Activated CD4-positive, alpha-beta T cell treated with anti-CD3 and anti-CD28 coated beads, Interleukin-2, amount 10 ng/mL, durations not matched to agents 7 days and 5 days (primary cell): ENCODE measurements at regions not wholly inside any gene's neighbourhood (a gene's known extent, or its start where the extent isn't known, plus 50 kb on each side); places are given as distances from the start of the nearest gene placed in this dataset.
"Not testable (repeated sequence)": the region's sequence is repeated elsewhere in the genome, so short reads cannot be mapped to it uniquely, and the experiment has no call there.

Experiments
- CTCF ChIA-PET: fragments of 350-600 bp; sonication (Branson Sonifier 250); formaldehyde crosslinking; loops from one replicate; lab custom pipeline; 2021; ENCODE audit warnings: antibody characterized with exemption; lab: Charles Lee
- POLR2A ChIA-PET: fragments of 350-600 bp; sonication (Branson Sonifier 250); formaldehyde crosslinking; loops from one replicate; lab custom pipeline; 2021; ENCODE audit warnings: antibody characterized with exemption; lab: Charles Lee
- DNase-seq: peaks from one replicate; pipeline ENCODE4 v3.0.0-alpha.2; 2020
- H3K27ac Mint-ChIP-seq: one replicate; pipeline ENCODE4 v1.8.0; 2021; ENCODE audit warnings: mild to moderate bottlenecking, moderate library complexity, mixed read lengths
- H3K27me3 Mint-ChIP-seq: one replicate; pipeline ENCODE4 v1.8.0; 2021; ENCODE audit warnings: mixed read lengths
- H3K36me3 Mint-ChIP-seq: one replicate; pipeline ENCODE4 v1.8.0; 2021; ENCODE audit warnings: low read depth, mixed read lengths
- H3K4me1 Mint-ChIP-seq: one replicate; pipeline ENCODE4 v1.8.0; 2021; ENCODE audit warnings: mixed read lengths
- H3K4me3 Mint-ChIP-seq: one replicate; pipeline ENCODE4 v1.8.0; 2021; ENCODE audit warnings: mild to moderate bottlenecking, moderate library complexity, mixed read lengths
- H3K9me3 Mint-ChIP-seq: one replicate; pipeline ENCODE4 v1.8.0; 2021; ENCODE audit warnings: mixed read lengths

DNA sequence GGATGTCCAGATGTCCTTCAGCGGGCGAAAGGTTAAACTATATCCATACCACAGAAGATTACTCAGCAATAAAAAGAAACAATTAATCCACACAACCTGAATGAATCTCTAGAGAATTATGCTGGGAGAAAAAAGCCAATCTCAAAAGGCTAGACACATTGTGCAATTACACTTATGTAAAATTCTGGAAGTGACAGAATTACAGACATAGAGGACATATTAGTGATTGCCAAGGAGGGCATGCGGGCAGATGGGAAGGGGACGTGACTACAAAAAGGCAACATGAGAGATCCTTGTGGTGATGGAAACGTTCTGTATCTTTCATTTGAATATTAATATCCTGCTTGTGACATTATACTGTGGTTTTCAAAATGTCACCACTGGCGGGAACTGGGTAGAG is 103.5 kb upstream of the BMAL1 start:
- Mint-ChIP-seq H3K9me3 (no peaks in the 10 kb centered on the region), H3K36me3 (no peaks in the 10 kb centered on the region), H3K27me3 (peaks cover 14% of the 10 kb centered on the region), H3K27ac (no peak overlapping the region), H3K4me3 (no peak overlapping the region), H3K4me1 (no peaks in the 10 kb centered on the region)
- ChIA-PET CTCF (no interaction called here), POLR2A (no interaction called here)
- DNase-seq = no peak

GRCh38 chr11:13183094-13183825 is 94.3 kb upstream of the BMAL1 start:
- DNase-seq = peak; percentile 29
- ChIA-PET CTCF (interaction anchor here (0.6 to 0.7 kb wide), 2 partner anchors 161 to 288 kb away, joined by 3 read pairs; no protein-coding TSS in a partner anchor), POLR2A (no interaction called here)
- Mint-ChIP-seq H3K36me3 (no peaks in the 10 kb centered on the region), H3K27ac (no peak overlapping the region), H3K9me3 (peaks cover 6% of the 10 kb centered on the region), H3K27me3 (peaks cover 14% of the 10 kb centered on the region), H3K4me1 (peaks cover 7% of the 10 kb centered on the region), H3K4me3 (no peak overlapping the region)

GRCh38 chr11:13183826-13184196 is 93.8 kb upstream of the BMAL1 start:
- Mint-ChIP-seq H3K36me3 (no peaks in the 10 kb centered on the region), H3K4me3 (no peak overlapping the region), H3K4me1 (peaks cover 7% of the 10 kb centered on the region), H3K27me3 (peaks cover 18% of the 10 kb centered on the region), H3K9me3 (peaks cover 10% of the 10 kb centered on the region), H3K27ac (no peak overlapping the region)
- CTCF ChIA-PET = interaction anchor here (0.6 to 0.7 kb wide), 2 partner anchors 161 to 288 kb away, joined by 3 read pairs; no protein-coding TSS in a partner anchor
- DNase-seq = no peak
- POLR2A ChIA-PET = no interaction called here

DNA sequence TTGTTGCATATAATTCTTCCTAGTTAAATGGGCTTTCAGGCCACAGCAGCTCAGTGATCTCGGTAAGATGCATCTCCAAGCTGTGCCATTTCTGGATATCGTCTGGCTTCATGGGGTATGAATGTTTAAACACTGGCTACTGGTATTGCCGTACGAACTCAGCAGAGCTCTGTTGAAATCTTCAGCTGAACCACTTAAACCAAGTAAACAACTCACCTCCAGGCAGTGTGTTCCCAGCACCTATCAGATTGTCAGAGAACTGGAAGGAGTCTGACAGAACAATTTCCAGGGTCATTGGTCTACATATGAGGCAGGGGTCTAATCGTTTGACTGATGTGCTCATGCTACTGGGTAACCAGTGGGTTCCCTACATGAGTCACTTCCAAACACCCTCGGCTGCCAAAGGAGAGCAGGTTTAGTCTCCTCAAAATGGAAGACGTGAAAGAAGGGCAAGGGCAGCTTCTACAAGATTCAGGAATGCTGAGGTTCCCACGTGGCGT is 93.2 kb upstream of the BMAL1 start:
- ChIA-PET POLR2A (no interaction called here), CTCF (no interaction called here)
- peaks cover 11% of the 10 kb centered on the region for H3K9me3 Mint-ChIP-seq
- H3K27ac Mint-ChIP-seq = no peak overlapping the region
- H3K4me3 Mint-ChIP-seq = no peak overlapping the region
- no peaks in the 10 kb centered on the region for H3K36me3 Mint-ChIP-seq
- DNase-seq = no peak
- H3K27me3 Mint-ChIP-seq = peaks cover 20% of the 10 kb centered on the region
- peaks cover 7% of the 10 kb centered on the region for H3K4me1 Mint-ChIP-seq

DNA sequence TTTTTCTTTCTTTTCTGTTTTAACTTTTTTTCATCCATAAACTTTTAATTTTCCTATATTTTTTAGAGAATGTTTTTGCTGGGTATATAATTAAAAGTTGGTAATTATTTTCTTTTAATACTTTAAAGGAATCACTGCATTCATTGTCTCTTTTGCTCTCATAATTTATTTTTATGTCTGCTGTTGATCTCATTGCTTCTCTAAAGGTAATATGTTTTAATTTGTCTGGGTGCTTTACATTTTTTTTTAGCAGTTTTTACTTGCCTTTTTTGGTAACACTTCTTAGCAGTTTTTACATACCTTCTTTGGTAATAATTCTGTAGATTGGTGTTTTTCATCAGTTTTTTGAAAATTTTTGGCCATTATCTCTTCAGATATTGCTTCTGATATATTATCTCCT is 89.4 kb upstream of the BMAL1 start:
- CTCF ChIA-PET = interaction anchor here (0.6 kb wide), 1 partner anchor 12 kb away, joined by 3 read pairs; no protein-coding TSS in a partner anchor
- Mint-ChIP-seq H3K4me1 (peaks cover 5% of the 10 kb centered on the region), H3K27ac (no peak overlapping the region), H3K36me3 (no peaks in the 10 kb centered on the region), H3K9me3 (peaks cover 13% of the 10 kb centered on the region), H3K27me3 (peaks cover 20% of the 10 kb centered on the region), H3K4me3 (no peak overlapping the region)
- POLR2A ChIA-PET = no interaction called here
- no peak for DNase-seq

DNA sequence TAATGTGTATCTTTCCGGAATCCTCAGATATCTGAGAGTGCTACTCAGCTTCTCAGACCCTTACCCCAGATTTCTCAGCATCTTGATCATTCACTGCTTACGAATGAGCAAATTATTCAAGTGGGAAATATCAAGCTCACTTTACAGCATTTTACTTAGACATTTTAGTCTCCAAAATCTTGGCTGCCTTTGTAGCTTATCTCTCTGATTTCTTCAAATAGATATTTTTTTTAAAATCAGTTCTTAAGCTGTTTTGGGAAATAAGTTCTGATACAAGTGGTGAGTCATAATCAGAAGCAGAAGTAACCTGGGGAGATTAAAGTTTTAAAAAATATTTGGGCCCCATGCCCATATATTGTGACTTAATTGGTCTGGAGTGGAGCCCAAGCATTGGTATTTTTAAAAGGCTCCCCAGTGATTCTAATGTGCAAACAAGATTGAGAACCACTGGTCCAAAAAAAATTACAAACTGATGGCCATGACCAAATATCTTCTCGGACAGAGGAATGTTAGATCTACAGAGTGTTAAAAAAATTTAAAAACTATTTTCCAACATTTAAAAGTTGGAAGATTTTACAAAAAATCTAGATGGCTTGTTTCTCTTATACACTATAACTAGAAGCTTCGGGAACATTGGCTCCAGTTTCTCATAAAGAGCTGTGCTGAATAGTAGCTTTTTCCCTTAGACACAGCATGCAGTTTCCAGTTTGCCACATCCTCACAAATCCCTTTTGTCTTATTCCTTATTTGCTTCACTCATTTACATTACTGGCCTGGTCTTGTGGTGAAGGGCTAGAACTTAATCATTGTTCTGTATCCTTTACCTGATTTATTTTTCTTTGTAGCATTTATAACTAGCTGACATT is 87.8 kb upstream of the BMAL1 start:
- no peaks in the 10 kb centered on the region for H3K4me1 Mint-ChIP-seq
- no peak overlapping the region for H3K4me3 Mint-ChIP-seq
- POLR2A ChIA-PET = no interaction called here
- H3K27me3 Mint-ChIP-seq = peaks cover 30% of the 10 kb centered on the region
- no peak for DNase-seq
- CTCF ChIA-PET = no interaction called here
- H3K36me3 Mint-ChIP-seq = no peaks in the 10 kb centered on the region
- peaks cover 13% of the 10 kb centered on the region for H3K9me3 Mint-ChIP-seq
- no peak overlapping the region for H3K27ac Mint-ChIP-seq

- no peaks in the 10 kb centered on the region for H3K4me1 Mint-ChIP-seq
- peaks cover 28% of the 10 kb centered on the region for H3K9me3 Mint-ChIP-seq
- ChIA-PET CTCF (no interaction called here), POLR2A (no interaction called here)
- no peak for DNase-seq
- no peak overlapping the region for H3K27ac Mint-ChIP-seq
- no peak overlapping the region for H3K4me3 Mint-ChIP-seq
- peaks cover 28% of the 10 kb centered on the region for H3K27me3 Mint-ChIP-seq
- no peaks in the 10 kb centered on the region for H3K36me3 Mint-ChIP-seq
These were observed 84.0 kb upstream of the BMAL1 start for GRCh38 chr11:13193613-13194012.

DNA sequence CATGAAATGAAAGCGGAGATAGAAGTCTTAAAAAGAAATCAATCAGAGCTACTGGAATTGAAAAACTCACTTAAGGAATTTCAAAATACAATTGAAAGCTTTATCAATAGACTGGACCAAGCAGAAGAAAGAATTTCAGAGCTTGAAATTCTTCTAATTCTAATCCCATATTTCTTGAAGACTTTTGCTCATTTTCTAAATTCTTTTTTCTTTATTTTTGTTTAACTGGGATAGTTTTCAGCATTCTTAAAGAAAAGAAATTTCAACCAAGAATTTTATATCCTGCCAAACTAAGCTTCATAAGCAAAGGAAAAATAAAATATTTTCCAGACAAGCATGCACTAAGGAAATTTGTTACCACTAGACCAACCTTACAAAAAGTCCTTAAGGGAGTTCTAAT is 80.2 kb upstream of the BMAL1 start:
- peaks cover 21% of the 10 kb centered on the region for H3K27me3 Mint-ChIP-seq
- POLR2A ChIA-PET, H3K36me3 Mint-ChIP-seq, H3K27ac Mint-ChIP-seq, CTCF ChIA-PET, DNase-seq, H3K4me3 Mint-ChIP-seq, H3K4me1 Mint-ChIP-seq: not testable (repeated sequence)
- H3K9me3 Mint-ChIP-seq = peaks cover 32% of the 10 kb centered on the region

GRCh38 chr11:13205486-13205885 is 72.1 kb upstream of the BMAL1 start:
- POLR2A ChIA-PET = no interaction called here
- no peak for DNase-seq
- H3K9me3 Mint-ChIP-seq = no peaks in the 10 kb centered on the region
- H3K4me3 Mint-ChIP-seq = no peak overlapping the region
- CTCF ChIA-PET = interaction anchor here (0.7 to 1.2 kb wide), 2 partner anchors 21 to 154 kb away, joined by 3 read pairs; no protein-coding TSS in a partner anchor
- H3K4me1 Mint-ChIP-seq = peaks cover 46% of the 10 kb centered on the region
- peaks cover 3% of the 10 kb centered on the region for H3K27me3 Mint-ChIP-seq
- no peaks in the 10 kb centered on the region for H3K36me3 Mint-ChIP-seq
- peak overlapping the region; percentile 37 for H3K27ac Mint-ChIP-seq

GRCh38 chr11:13206086-13206640 is 71.4 kb upstream of the BMAL1 start:
- Mint-ChIP-seq H3K4me1 (peaks cover 46% of the 10 kb centered on the region), H3K4me3 (no peak overlapping the region), H3K27ac (peak overlapping the region; percentile 11), H3K36me3 (no peaks in the 10 kb centered on the region), H3K27me3 (peaks cover 6% of the 10 kb centered on the region), H3K9me3 (no peaks in the 10 kb centered on the region)
- ChIA-PET CTCF (interaction anchor here (0.7 to 0.8 kb wide), 2 partner anchors 9 to 153 kb away, joined by 3 to 5 read pairs; no protein-coding TSS in a partner anchor), POLR2A (no interaction called here)
- no peak for DNase-seq

- no peaks in the 10 kb centered on the region for H3K36me3 Mint-ChIP-seq
- POLR2A ChIA-PET = no interaction called here
- peaks cover 46% of the 10 kb centered on the region for H3K4me1 Mint-ChIP-seq
- H3K4me3 Mint-ChIP-seq = peak overlapping the region; percentile 64
- no peaks in the 10 kb centered on the region for H3K9me3 Mint-ChIP-seq
- CTCF ChIA-PET = no interaction called here
- H3K27ac Mint-ChIP-seq = peak overlapping the region; percentile 87
- no peak for DNase-seq
- H3K27me3 Mint-ChIP-seq = peaks cover 3% of the 10 kb centered on the region
These were observed 70.3 kb upstream of the BMAL1 start for GRCh38 chr11:13207270-13207664.

- peak; percentile 37 for DNase-seq
- Mint-ChIP-seq H3K4me3 (peak overlapping the region; percentile 64), H3K27ac (peak overlapping the region; percentile 87), H3K9me3 (no peaks in the 10 kb centered on the region), H3K27me3 (peaks cover 3% of the 10 kb centered on the region), H3K36me3 (no peaks in the 10 kb centered on the region), H3K4me1 (peaks cover 46% of the 10 kb centered on the region)
- CTCF ChIA-PET = interaction anchor here (0.6 to 0.7 kb wide), 3 partner anchors 8 to 460 kb away, joined by 3 to 4 read pairs (median 4); partner anchors contain the start of gene FAR1
- POLR2A ChIA-PET = no interaction called here
These were observed 69.7 kb upstream of the BMAL1 start for GRCh38 chr11:13207665-13208594.
